G401 (cell line): ENCODE measurements at regions not wholly inside any gene's neighbourhood (a gene's known extent, or its start where the extent isn't known, plus 50 kb on each side); places are given as distances from the start of the nearest gene placed in this dataset.
A peak's percentile ranks its signal among the peaks of the same experiment; 100 is the strongest.
"Not testable (repeated sequence)": the region's sequence is repeated elsewhere in the genome, so short reads cannot be mapped to it uniquely, and the experiment has no call there.

Experiments used
- DNase-seq: peaks from one replicate; pipeline ENCODE4 v3.0.0-alpha.2; 2015; ENCODE audit warnings: low spot score
- in situ Hi-C: cut with HindIII; loops from 2 replicates; pipeline ENCODE4 v1.10.0; 2016; ENCODE audit warnings: low sequenced_read_pairs, mixed read lengths

DNA sequence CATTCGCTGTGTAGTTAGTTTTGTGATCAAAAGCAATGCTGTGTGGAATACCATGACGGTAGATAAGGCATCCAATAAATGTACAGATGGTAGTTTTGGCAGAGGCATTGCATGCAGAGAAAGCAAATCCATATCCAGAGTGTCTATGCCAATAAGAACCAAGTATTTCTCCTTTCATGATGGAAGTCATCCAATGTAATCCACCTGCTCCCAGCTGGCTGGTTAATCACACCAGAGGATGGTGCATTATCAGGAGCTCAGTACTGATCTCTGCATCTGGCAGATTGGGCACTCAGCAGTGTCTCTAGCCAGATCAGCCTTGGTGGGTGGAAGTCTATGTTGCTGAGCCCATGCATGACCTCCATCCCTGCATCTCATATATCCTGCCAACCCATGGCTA is 677.7 kb upstream of the NECTIN3 start:
- in situ Hi-C loops = no loop called here
- DNase-seq = no peak

DNA sequence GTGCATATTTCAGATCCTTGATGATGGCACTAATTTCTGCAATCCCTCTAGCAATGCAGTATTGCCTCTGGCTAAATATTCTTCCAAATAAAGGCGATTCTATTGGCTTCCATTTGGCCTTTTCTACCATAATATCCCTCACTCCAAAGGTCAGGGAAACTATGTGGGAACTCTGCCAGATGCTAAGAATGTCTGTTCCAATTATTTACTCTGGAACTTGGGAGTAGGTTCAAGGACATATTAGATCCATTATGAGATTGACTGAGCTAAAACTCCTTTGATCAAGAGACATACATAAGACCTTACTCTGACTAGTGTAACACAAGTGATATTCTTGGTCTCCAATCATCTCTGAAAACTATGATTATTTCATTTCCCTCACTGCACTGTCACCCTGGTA is 674.5 kb upstream of the NECTIN3 start:
- in situ Hi-C loops = no loop called here
- no peak for DNase-seq

GRCh38 chr3:110400315-110400714 is 671.3 kb upstream of the NECTIN3 start:
- in situ Hi-C loops = no loop called here
- no peak for DNase-seq

DNA sequence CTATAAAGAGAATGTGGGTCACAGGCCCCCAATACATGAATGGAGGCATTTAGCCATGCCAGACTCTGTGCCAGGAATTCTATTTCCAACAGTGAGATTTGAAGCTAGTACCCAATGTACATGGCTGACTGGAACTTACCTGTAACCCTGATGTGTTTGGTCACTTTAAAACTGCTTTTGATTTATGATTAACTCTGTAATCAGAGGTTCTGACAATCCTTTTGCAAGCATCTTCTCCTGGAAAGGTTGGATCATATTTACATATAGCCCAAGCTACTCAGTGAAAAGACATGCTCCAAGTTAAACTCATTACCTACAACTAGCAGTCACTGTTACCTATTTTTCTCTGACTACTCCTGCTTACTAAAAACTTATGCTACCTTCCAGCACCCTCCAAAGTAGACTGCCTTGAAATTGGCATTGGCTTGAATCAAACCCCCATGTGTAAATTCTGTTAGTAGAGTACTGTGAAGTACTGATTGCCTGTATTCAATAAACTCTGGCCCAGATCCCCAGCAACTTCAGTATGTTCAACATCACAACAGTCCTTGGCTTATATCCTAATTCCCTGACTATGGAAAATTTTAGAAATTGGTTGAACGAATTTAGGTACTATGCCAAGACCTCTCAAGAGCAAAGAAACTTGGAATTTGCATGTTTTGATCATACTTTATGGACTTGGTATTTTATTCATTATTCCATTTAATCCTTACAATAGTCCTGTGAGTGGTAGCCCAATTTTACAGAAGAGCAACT is 665.6 kb upstream of the NECTIN3 start:
- in situ Hi-C loops = no loop called here
- no peak for DNase-seq

DNA sequence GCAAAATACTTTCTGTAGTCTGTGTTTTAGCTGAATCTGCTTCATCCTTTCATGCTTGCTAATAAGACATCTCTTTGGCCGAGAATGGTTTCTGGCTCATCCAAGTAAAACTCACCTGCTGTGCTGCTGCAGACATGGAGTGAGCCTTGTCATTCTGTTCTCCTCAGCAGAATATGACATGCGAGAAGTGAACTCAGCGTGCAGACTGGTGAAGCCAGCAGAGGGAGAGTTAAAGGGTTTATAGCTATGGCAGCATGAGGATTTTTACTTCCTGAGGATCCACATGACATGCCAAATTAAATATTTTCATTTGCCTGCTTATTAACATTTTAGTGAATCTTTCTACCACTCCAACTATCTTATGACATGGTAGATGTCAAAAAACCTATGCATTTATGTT is 658.4 kb upstream of the NECTIN3 start:
- in situ Hi-C loops = no loop called here

GRCh38 chr3:110413807-110414748 is 657.5 kb upstream of the NECTIN3 start:
- DNase-seq = no peak

More for the DNA sequence above, 658.4 kb upstream of the NECTIN3 start:
- peak; percentile 8 for DNase-seq

GRCh38 chr3:110414855-110415254 is 656.8 kb upstream of the NECTIN3 start:
- in situ Hi-C loops = no loop called here
- DNase-seq = no peak

More at GRCh38 chr3:110413807-110414748, 657.5 kb upstream of the NECTIN3 start:
- in situ Hi-C loops = no loop called here

GRCh38 chr3:110419096-110419495 is 652.5 kb upstream of the NECTIN3 start:
- DNase-seq = no peak
- in situ Hi-C loops = no loop called here

GRCh38 chr3:110419601-110420000 is 652.0 kb upstream of the NECTIN3 start:
- in situ Hi-C loops = no loop called here
- DNase-seq = no peak

DNA sequence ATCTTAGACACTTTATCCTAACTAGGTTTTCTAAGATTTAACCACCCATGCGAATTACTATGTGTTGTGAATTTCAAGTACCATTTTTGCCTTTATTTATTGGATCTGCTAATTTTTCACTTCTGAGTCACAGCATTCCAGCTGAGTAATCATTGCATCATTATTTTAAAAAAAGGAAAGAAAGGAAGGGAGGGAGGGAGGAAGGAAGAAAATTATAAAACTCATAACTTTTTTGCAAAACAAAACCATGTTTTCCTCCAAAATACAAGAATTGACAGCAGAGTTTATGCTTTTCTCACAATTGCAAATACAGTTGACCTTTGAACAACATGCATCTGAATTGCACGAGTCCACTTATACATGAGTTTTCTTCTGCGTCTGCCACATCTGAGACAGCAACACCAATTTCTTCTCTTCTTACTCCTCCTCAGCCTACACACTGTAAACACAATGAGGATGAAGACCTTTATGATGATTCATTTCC is 651.4 kb upstream of the NECTIN3 start:
- no peak for DNase-seq
- in situ Hi-C loops = no loop called here

DNA sequence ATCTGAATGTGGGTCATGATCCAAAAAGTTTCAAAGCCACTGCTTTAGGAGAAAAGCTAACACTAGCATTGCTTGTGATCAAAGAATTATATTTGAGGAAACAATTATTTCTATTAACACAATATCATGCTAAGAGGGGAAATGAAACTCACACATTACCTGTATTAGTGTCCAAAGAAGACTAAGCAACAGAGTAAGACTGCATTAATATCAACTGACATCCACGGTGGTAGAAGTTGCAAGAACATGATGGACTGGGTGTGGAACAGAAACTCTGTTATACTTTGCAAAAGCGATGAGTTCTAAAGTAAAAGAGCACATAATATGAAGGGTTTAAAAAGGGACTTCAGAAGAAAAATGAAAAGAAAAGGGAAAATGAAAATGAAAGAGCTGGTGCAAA is 648.3 kb upstream of the NECTIN3 start:
- no peak for DNase-seq
- in situ Hi-C loops = no loop called here

DNA sequence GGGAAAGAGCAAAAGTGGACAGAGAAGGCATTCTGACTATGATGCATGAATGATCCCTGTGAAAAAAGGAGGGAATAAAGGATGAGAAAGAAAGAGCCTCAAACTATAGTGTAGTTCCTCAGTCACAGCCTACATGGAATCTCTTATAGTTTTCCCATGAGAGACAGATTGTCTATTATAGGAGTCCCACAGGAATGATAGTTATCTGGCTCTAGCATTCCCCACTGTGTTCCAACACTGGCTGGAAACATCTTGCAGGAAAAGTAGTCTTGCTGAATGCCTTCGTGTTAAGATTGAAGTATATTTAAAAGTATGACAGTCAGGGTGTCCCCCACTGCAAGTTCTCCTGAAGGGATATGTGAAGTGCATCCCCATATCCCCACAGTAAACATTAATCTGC is 641.5 kb upstream of the NECTIN3 start:
- in situ Hi-C loops = no loop called here
- no peak for DNase-seq

DNA sequence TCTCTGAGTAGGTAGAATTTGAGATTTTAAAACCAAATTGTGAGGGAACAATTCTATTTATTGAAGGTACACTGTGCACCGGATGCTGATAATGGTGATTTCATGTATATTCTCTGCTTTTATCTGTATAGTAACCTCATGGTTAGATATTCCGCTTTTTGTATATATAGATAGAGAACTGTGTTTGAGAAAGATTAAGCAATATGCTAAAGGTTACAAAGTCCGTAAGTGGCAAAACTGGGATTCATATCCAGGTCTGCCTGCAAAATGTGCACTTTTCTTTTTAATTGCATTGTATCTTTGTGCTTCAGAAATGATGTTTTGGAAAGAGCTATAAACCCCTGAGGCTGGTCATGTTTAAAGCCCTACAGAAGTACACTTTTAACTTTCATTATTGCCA is 635.4 kb upstream of the NECTIN3 start:
- in situ Hi-C loops = no loop called here
- DNase-seq = no peak

GRCh38 chr3:110440066-110440653 is 631.5 kb upstream of the NECTIN3 start:
- DNase-seq, in situ Hi-C loops: not testable (repeated sequence)

- in situ Hi-C loops = no loop called here
- DNase-seq = no peak
Observed at GRCh38 chr3:110454066-110454465, 617.5 kb upstream of the NECTIN3 start.

- DNase-seq = no peak
- in situ Hi-C loops = no loop called here
Observed at GRCh38 chr3:110456001-110456400, 615.6 kb upstream of the NECTIN3 start.

GRCh38 chr3:110456438-110457138 is 615.0 kb upstream of the NECTIN3 start:
- in situ Hi-C loops = no loop called here

GRCh38 chr3:110457508-110457907 is 614.1 kb upstream of the NECTIN3 start:
- in situ Hi-C loops = no loop called here
- DNase-seq = no peak

More at GRCh38 chr3:110456438-110457138, 615.0 kb upstream of the NECTIN3 start:
- DNase-seq = no peak

DNA sequence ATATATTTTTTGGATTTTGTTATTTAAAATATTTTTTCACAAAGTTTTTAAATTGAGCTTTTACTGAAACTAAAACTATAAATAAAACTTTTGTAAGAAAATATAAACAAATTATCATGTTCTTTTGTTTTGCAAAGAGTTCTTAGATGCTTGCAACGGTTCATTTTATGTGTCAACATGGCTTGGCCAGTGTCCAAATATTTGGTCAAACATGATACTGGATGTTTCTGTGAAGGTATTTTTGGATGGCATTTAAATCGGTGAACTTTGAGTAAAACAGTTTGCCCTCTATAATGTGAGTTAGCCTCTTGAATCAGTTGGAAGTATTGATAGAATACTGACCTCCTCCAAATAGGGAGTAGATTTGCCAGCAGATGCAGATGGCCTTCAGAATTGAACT is 612.6 kb upstream of the NECTIN3 start:
- DNase-seq = no peak
- in situ Hi-C loops = no loop called here
